WTC11 (cell line): ENCODE measurements at regions not wholly inside any gene's neighbourhood (a gene's known extent, or its start where the extent isn't known, plus 50 kb on each side); places are given as distances from the start of the nearest gene placed in this dataset.

Experiments
- CTCF ChIP-seq: fragments of 200-600 bp; IDR thresholded peaks from 2 replicates; pipeline ENCODE4 v1.8.0; 2022; ENCODE audit warnings: antibody characterized with exemption
- USF1 ChIP-seq: sonication (generic); formaldehyde crosslinking; IDR thresholded peaks from 2 replicates; pipeline ENCODE4 v1.8.0; 2022; ENCODE audit warnings: mild to moderate bottlenecking, missing genetic modification reagents

- TF ChIP-seq CTCF (no peak), USF1 (CRISPR knock-in tag) (no peak)
Observed at GRCh38 chrX:4674028-4674782, 960.8 kb upstream of the PRKX start.
